ACC112 (cell line): ENCODE measurements at regions not wholly inside any gene's neighbourhood (a gene's known extent, or its start where the extent isn't known, plus 50 kb on each side); places are given as distances from the start of the nearest gene placed in this dataset.

Experiments
- H2AFZ ChIP-seq: fragments of 200-600 bp; sonication (generic); one replicate; pipeline ENCODE4 v1.6.0; 2017; ENCODE audit warnings: antibody characterized with exemption, low read length; ENCODE audit not compliant: unreplicated experiment
- H3K27ac ChIP-seq: fragments of 200-600 bp; sonication (generic); 2 replicates; pipeline ENCODE4 v1.5.1; 2014; ENCODE audit warnings: low read depth, mild to moderate bottlenecking, antibody characterized with exemption, low read length, moderate library complexity
- H3K27me3 ChIP-seq: fragments of 200-600 bp; sonication (generic); 2 replicates; pipeline ENCODE4 v1.6.1; 2014; ENCODE audit warnings: mild to moderate bottlenecking, antibody characterized with exemption, low read length, moderate library complexity, mixed read lengths; ENCODE audit not compliant: insufficient read depth
- H3K36me3 ChIP-seq: fragments of 200-600 bp; sonication (generic); 2 replicates; pipeline ENCODE4 v1.6.1; 2016; ENCODE audit warnings: mild to moderate bottlenecking, antibody characterized with exemption, low read length, moderate library complexity, mixed read lengths; ENCODE audit not compliant: insufficient read depth
- H3K4me1 ChIP-seq: fragments of 200-600 bp; sonication (generic); one replicate; pipeline ENCODE4 v1.6.1; 2016; ENCODE audit warnings: low read length, mixed read lengths; ENCODE audit not compliant: insufficient read depth, unreplicated experiment, control insufficient read depth
- H3K4me3 ChIP-seq: fragments of 200-600 bp; sonication (generic); 2 replicates; pipeline ENCODE4 v1.5.1; 2014; ENCODE audit warnings: mild to moderate bottlenecking, low read depth, low read length
- H3K79me2 ChIP-seq: fragments of 200-600 bp; sonication (generic); one replicate; pipeline ENCODE4 v1.6.0; 2016; ENCODE audit warnings: low read length; ENCODE audit not compliant: control insufficient read depth, unreplicated experiment, insufficient read depth

DNA sequence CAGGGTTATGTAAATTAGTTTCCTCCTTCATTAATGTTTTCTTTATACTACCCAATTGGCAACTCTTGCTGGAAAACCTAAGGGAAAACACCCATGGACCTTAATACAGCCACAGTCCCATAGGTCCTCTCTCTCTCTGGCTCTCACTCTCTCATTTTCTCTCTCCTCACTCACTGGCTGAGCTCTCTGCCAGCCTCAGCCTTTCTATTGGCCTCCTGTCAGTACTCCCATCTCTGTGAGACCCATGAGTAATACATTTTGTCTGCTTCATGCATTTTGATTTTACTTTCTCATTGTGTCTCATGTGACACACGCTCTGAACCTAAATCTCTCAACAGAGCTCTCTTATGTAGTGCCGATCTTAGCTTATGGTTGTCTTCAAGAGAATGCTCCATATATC is 907.5 kb downstream of the C6orf118 start:
- no peak overlapping the region for H3K4me3 ChIP-seq
- no peaks in the 10 kb centered on the region for H3K36me3 ChIP-seq
- H2AFZ ChIP-seq, result peak overlapping the region; percentile 39
- H3K27me3 ChIP-seq, result no peaks in the 10 kb centered on the region
- no peaks in the 10 kb centered on the region for H3K79me2 ChIP-seq
- peaks cover 19% of the 10 kb centered on the region for H3K4me1 ChIP-seq
- no peak overlapping the region for H3K27ac ChIP-seq

DNA sequence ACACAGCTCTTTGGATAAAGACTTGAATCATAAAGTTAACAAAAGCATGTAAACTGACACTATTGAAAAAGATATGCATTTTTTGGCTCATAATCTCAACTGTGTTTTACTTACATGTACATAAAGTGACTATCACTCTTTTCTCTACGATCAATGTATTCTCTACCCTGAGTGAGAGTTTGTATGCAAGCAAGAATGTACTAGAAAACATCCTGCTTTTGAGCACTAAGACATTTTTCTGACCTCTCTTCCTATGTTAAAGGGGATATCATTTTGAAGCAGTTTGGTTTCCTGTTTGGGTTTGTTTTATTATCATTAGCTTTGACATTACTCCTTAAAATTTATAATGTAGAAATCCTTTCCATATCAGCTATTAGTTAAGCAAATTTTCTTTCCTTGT is 910.8 kb downstream of the C6orf118 start:
- no peaks in the 10 kb centered on the region for H3K79me2 ChIP-seq
- no peak overlapping the region for H3K27ac ChIP-seq
- no peak overlapping the region for H3K4me3 ChIP-seq
- H2AFZ ChIP-seq, result peak overlapping the region; percentile 82
- no peaks in the 10 kb centered on the region for H3K27me3 ChIP-seq
- H3K4me1 ChIP-seq, result peaks cover 27% of the 10 kb centered on the region
- H3K36me3 ChIP-seq, result no peaks in the 10 kb centered on the region

DNA sequence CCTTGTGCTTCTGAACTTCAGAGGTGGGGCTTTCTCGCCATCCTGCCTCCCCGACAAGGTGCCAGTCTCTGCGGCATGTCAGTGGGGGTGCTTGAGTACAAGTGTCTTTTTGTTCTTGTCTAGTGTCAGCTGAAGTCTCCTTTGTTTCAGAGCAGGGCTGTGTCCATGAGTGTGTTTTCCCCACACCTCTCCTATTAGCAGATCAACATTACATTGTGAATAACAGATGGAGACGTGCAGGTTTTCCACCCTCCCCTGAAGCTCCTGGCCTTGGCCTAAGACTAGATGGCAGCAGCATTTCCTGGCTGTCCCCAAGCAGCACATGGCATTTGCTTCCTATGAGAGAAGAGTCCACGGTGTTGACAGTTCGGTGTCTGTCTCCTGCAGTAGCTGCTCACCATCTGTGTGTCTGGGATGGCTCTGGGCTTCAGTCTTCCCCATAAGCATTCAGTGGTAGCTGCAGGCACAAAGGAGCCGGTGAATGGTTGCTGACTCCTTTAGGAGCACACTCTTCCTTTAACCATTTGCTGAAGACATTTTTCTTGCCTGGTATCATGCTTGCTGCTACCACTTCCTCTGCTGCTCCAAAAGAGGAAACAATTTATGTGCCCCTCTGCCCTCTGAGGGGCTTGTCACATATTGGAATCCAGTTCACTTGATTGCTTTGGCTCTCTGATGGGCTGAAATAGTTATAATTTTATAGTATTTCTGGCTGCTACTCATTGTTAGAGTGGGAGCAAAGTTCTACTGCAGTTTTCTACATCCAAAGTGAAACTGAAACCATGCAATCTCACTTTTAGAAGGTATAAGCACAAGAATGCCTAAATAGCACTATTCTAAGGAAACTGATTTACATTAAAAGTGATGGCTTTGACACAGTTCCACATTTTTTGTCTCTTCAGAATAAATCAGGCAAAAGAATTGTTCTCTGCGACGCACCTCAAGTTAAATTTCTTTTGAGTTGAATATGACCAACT is 913.0 kb downstream of the C6orf118 start:
- Histone ChIP-seq H3K36me3 (no peaks in the 10 kb centered on the region), H3K27me3 (no peaks in the 10 kb centered on the region), H2AFZ (peak overlapping the region; percentile 99), H3K4me1 (peaks cover 27% of the 10 kb centered on the region), H3K79me2 (no peaks in the 10 kb centered on the region), H3K27ac (no peak overlapping the region), H3K4me3 (peak overlapping the region; percentile 70)

DNA sequence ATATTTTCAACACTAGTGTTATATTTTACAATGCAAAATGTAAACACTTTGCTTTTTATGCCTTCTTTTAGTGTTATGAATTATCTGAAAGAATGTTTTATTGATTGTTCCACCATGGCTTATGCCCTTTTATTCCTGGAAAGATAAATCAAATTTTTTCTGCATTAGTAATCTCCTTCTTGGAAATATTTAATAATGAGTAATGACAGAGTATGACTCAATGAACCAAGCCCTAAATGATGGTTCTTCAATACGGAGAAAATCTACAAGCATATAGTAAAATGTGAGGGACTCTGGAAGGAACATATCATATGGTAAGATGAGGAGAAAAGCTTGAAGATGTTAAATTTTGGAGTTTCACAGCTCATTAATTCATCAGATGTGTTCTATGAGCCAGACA is 929.6 kb downstream of the C6orf118 start:
- no peaks in the 10 kb centered on the region for H3K36me3 ChIP-seq
- no peaks in the 10 kb centered on the region for H3K27me3 ChIP-seq

DNA sequence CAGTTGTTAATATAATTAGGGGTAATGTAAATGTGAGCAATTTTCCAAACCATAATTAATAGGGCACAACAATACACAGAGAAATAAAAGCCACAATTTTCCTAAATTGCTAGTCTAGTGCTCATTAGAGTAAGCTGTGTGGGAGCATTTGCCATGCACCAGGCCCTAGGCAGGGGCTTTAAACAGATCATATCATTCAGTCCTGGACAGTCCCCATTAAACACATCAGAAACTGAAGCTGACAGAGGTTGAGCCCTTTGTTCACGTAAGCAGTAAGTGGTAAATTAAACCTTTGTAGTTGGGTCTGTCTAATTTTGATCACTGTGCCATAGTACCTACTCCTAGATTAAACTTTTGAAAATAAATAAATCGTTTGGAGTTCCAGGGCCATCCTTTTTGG is 931.1 kb downstream of the C6orf118 start:
- Histone ChIP-seq H3K4me1 (peaks cover 13% of the 10 kb centered on the region), H3K36me3 (no peaks in the 10 kb centered on the region), H3K79me2 (no peaks in the 10 kb centered on the region), H3K27ac (no peak overlapping the region), H3K27me3 (no peaks in the 10 kb centered on the region), H2AFZ (no peak overlapping the region), H3K4me3 (no peak overlapping the region)

More for the DNA sequence above, 929.6 kb downstream of the C6orf118 start:
- no peak overlapping the region for H3K4me3 ChIP-seq
- H2AFZ ChIP-seq, result no peak overlapping the region
- peaks cover 13% of the 10 kb centered on the region for H3K4me1 ChIP-seq
- no peak overlapping the region for H3K27ac ChIP-seq
- no peaks in the 10 kb centered on the region for H3K79me2 ChIP-seq

DNA sequence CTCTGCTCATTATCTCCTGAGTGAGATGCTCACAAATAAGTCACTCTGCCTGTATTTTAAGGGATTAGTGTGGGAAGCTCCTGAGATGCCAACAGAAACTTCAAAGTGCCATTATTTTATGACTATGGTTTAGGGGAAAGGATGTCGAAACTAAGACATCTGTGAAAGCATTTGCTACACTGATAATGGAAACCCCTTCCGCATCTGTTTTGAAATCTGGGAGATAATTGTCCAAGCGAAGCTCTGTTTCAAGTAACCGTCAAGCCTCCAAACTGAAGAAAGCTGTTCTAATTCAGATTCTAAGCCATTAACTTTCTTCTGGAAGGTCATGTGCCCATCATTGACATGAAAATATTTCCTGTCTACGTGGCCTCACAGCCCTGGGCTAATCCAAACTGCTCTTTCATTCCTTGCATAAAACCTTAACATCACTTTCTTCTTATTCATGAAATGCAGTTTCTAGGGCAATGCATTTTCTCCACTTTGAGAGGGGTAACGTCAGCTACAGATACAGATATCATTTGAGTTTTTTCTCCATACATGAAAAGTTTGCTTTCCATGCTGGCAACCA is 932.0 kb downstream of the C6orf118 start:
- Histone ChIP-seq H3K4me1 (peaks cover 13% of the 10 kb centered on the region), H3K27me3 (no peaks in the 10 kb centered on the region), H3K4me3 (no peak overlapping the region), H2AFZ (no peak overlapping the region), H3K79me2 (no peaks in the 10 kb centered on the region), H3K36me3 (no peaks in the 10 kb centered on the region), H3K27ac (no peak overlapping the region)

DNA sequence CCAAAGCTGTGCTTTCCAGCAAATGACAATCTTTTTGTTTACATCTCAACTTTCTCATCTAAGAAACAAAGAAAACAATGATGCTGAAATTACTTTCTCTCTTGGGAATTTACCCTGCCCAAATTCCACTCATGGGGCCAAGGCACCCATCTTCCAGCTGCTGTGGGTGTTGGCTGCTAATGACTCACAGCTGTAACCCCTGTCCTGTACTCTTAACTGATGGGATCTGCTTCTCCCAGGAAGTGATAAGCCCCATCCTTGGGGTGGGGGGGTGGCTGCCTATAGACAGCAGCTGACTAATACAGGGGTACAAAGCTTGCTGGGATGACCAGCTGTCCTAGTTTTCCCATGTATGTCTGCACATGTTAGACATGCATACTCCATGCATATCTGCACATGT is 938.6 kb downstream of the C6orf118 start:
- H3K36me3 ChIP-seq, result no peaks in the 10 kb centered on the region
- H3K27me3 ChIP-seq, result no peaks in the 10 kb centered on the region
- no peak overlapping the region for H2AFZ ChIP-seq
- no peak overlapping the region for H3K4me3 ChIP-seq
- H3K4me1 ChIP-seq, result peaks cover 11% of the 10 kb centered on the region
- no peak overlapping the region for H3K27ac ChIP-seq
- no peaks in the 10 kb centered on the region for H3K79me2 ChIP-seq

DNA sequence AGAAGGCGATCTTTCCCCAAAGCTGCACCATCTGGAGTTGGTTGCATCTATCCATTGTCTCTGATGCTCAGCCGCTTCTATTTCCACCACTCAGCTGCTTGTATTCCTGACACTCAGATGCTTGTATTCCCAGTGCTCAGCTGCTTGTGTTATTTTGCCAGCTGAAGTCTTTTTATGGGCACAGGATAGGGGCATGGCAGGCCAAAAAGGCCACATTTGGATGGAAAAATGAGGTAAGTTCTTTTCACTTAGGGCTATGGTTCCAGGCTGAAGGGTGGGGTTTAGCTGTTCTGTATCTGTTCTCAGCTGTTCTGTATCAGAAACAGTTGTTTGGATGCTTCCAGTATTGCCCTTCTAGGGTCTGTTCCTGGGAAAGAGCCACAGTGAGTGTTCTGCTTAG is 944.9 kb downstream of the QKI start:
- no peak overlapping the region for H2AFZ ChIP-seq
- no peak overlapping the region for H3K27ac ChIP-seq
- no peak overlapping the region for H3K4me3 ChIP-seq
- H3K36me3 ChIP-seq, result no peaks in the 10 kb centered on the region
- no peaks in the 10 kb centered on the region for H3K79me2 ChIP-seq
- H3K27me3 ChIP-seq, result no peaks in the 10 kb centered on the region
- H3K4me1 ChIP-seq, result no peaks in the 10 kb centered on the region

DNA sequence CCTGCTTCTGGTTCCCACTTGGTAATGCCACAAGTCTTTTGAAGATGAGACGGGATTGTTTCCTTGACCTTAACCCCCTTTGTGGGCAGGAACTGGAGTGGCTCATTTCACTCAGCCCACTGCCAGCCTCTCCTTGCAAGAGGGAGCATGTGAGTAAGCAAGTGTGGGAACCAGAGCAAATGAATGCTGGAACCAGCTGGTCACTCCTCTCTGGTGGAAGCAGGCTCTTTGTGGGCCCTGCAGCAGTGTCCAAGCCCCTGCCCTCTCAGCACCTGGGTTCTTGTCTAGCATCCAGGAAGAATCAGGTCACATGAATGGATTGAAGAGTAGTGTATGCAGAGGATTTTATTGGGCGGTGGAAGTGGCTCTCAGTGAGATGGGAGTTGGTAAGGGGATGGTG is 944.5 kb downstream of the QKI start:
- Histone ChIP-seq H3K4me3 (no peak overlapping the region), H3K36me3 (no peaks in the 10 kb centered on the region), H3K27me3 (no peaks in the 10 kb centered on the region), H2AFZ (no peak overlapping the region), H3K27ac (no peak overlapping the region), H3K4me1 (no peaks in the 10 kb centered on the region), H3K79me2 (no peaks in the 10 kb centered on the region)

DNA sequence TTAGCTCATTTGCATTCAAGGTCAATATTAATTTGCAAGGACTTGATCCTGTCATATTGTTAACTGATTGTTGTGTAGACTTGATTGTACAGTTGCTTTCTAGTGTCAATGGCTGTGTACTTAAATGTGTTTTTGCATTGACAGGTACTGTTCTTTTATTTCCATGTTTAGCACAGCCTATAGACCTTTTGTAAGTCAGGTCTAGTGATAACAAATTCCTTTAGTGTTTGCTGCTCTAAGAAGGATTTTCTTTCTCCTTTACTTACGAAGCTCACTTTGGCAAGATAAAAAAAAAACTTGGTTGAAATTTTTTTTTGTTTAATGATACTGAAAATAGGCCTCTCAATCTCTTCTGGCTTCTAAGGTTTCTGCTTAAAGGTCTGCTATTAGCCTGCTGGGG is 942.3 kb downstream of the QKI start:
- Histone ChIP-seq H3K27me3 (no peaks in the 10 kb centered on the region), H3K27ac (no peak overlapping the region)

DNA sequence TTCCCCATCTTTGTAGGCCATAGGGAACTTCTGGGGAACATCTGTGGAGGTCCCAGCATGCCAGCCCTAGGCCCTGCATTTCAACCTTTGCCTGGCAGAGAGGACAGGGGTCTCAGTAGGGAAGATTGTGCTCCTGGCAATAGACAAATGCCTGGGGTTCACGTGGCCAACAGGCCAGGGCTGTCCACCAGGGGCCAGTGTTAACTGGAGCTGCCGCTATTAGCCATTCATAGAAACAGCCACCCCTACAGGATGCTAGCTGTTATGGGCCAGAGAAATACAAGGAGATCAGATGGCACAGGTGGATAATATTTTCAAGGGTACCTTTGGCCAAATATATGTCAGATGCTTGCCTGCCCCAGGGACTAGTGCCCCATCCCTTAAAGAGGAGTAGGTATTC is 932.9 kb downstream of the QKI start:
- no peak overlapping the region for H2AFZ ChIP-seq

More for the DNA sequence above, 942.3 kb downstream of the QKI start:
- H3K4me3 ChIP-seq, result no peak overlapping the region
- no peaks in the 10 kb centered on the region for H3K4me1 ChIP-seq
- no peaks in the 10 kb centered on the region for H3K36me3 ChIP-seq
- no peaks in the 10 kb centered on the region for H3K79me2 ChIP-seq
- no peak overlapping the region for H2AFZ ChIP-seq

More for the DNA sequence above, 932.9 kb downstream of the QKI start:
- Histone ChIP-seq H3K27ac (no peak overlapping the region), H3K27me3 (no peaks in the 10 kb centered on the region), H3K79me2 (no peaks in the 10 kb centered on the region), H3K4me3 (no peak overlapping the region), H3K36me3 (no peaks in the 10 kb centered on the region), H3K4me1 (no peaks in the 10 kb centered on the region)
